Endothelial cell (in vitro differentiated cells): ENCODE measurements at regions not wholly inside any gene's neighbourhood (a gene's known extent, or its start where the extent isn't known, plus 50 kb on each side); places are given as distances from the start of the nearest gene placed in this dataset.

Experiments used
- DNase-seq: peaks from one replicate; pipeline ENCODE4 v3.0.0; 2021; ENCODE audit warnings: low spot score
- H3K27ac Mint-ChIP-seq: one replicate; pipeline ENCODE4 v1.8.0; 2021; ENCODE audit warnings: mixed read lengths, inconsistent platforms; ENCODE audit not compliant: unreplicated experiment
- H3K27me3 Mint-ChIP-seq: one replicate; pipeline ENCODE4 v1.8.0; 2021; ENCODE audit warnings: mild to moderate bottlenecking, moderate library complexity, mixed read lengths, inconsistent platforms; ENCODE audit not compliant: unreplicated experiment
- H3K36me3 Mint-ChIP-seq: one replicate; pipeline ENCODE4 v1.8.0; 2021; ENCODE audit warnings: mild to moderate bottlenecking, low read depth, mixed read lengths, inconsistent platforms; ENCODE audit not compliant: unreplicated experiment
- H3K4me1 Mint-ChIP-seq: one replicate; pipeline ENCODE4 v1.8.0; 2021; ENCODE audit warnings: mild to moderate bottlenecking, mixed read lengths, inconsistent platforms; ENCODE audit not compliant: unreplicated experiment
- H3K4me3 Mint-ChIP-seq: one replicate; pipeline ENCODE4 v1.8.0; 2021; ENCODE audit warnings: mild to moderate bottlenecking, mixed read lengths, inconsistent platforms; ENCODE audit not compliant: unreplicated experiment
- H3K9me3 Mint-ChIP-seq: one replicate; pipeline ENCODE4 v1.8.0; 2021; ENCODE audit warnings: mixed read lengths, inconsistent platforms; ENCODE audit not compliant: unreplicated experiment
- TF ChIP-seq, protein P1 (sequence below): fragments of 200-600 bp; sonication (generic); IDR thresholded peaks from one replicate; pipeline ENCODE4 v1.5.0; 2021; ENCODE audit warnings: antibody characterized with exemption; ENCODE audit not compliant: unreplicated experiment

DNA sequence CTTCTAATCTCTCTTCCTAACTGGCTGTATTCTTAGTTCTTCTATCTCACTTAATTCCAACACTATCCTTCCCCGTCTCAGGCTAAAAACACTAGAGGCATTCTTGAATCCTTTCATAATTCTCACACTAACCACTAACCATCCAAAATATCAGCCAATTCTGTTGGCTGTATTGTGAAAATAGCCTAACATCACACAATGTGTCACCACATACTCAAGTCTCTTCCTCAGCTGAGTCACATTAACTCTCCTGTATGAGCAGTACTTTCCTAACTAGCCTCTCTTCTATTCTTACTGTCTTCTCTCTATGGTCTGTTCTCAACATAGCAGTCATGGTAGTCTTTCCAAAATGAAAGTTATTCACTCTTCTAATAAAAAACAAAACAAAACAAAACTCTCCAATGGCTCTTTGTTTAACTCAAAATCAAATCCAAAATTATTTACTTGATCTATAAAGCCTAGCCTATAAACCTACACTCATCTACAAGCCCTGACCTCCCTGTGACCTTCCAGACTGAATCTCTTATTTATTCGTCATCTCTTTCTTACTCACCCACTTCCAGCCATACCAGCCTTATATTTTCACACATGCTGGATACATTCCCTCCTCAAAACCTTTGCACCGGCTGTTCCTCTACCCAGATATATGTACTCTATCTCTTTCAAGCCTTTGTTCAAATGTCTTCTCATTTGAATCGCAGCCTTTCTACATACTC, 445.9 kb downstream of the TLL1 start:
- TF ChIP-seq, protein P1, sequence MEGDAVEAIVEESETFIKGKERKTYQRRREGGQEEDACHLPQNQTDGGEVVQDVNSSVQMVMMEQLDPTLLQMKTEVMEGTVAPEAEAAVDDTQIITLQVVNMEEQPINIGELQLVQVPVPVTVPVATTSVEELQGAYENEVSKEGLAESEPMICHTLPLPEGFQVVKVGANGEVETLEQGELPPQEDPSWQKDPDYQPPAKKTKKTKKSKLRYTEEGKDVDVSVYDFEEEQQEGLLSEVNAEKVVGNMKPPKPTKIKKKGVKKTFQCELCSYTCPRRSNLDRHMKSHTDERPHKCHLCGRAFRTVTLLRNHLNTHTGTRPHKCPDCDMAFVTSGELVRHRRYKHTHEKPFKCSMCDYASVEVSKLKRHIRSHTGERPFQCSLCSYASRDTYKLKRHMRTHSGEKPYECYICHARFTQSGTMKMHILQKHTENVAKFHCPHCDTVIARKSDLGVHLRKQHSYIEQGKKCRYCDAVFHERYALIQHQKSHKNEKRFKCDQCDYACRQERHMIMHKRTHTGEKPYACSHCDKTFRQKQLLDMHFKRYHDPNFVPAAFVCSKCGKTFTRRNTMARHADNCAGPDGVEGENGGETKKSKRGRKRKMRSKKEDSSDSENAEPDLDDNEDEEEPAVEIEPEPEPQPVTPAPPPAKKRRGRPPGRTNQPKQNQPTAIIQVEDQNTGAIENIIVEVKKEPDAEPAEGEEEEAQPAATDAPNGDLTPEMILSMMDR = no peak
- DNase-seq = no peak
- Mint-ChIP-seq H3K4me3 (no peak overlapping the region), H3K27me3 (no peaks in the 10 kb centered on the region), H3K4me1 (no peaks in the 10 kb centered on the region), H3K27ac (no peak overlapping the region), H3K36me3 (no peaks in the 10 kb centered on the region), H3K9me3 (no peaks in the 10 kb centered on the region)

DNA sequence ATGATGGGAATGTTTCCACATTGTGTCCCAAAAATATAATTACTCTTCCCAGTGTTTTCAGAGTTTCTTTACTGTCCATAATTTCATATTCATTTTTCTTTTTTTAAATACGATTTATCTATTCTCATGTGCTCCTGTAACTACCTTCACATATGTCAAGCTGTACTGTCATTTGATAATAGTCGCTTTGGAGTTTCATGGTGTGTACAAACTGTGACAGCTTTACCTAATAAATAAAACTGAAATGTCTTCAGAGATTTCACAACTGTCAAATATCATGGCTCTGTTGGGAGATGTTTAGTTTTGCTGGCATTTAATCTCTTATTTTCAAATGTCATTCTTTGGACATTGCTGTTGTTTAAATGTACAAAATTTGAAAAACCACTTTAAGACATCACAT, 450.2 kb downstream of the TLL1 start:
- Mint-ChIP-seq H3K9me3 (no peaks in the 10 kb centered on the region), H3K27me3 (no peaks in the 10 kb centered on the region), H3K4me3 (no peak overlapping the region), H3K36me3 (no peaks in the 10 kb centered on the region), H3K27ac (no peak overlapping the region), H3K4me1 (no peaks in the 10 kb centered on the region)
- TF ChIP-seq, protein P1 = no peak
- DNase-seq = no peak

DNA sequence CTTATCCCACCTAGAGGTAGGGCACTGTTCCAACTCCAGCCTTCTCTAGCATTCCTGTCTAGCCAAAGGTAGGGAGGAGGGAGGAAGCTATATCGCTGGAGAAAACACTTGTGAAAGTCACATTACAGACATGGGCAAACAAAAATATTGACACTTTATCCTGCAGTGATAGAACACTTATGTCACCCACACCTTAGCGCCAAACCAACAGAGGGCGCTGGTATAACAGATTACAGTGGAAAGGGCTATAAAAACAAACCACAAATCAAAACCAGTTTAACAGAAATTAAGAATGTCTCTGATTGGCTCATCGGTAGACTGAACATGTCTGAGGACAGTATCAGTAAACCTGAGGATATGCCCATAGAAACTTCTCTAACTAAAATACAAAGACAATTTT, 451.3 kb downstream of the TLL1 start:
- no peaks in the 10 kb centered on the region for H3K4me1 Mint-ChIP-seq
- DNase-seq = peak; percentile 44
- H3K4me3 Mint-ChIP-seq = no peak overlapping the region
- no peaks in the 10 kb centered on the region for H3K9me3 Mint-ChIP-seq
- TF ChIP-seq, protein P1 = peak; percentile 50
- no peaks in the 10 kb centered on the region for H3K36me3 Mint-ChIP-seq
- no peaks in the 10 kb centered on the region for H3K27me3 Mint-ChIP-seq
- H3K27ac Mint-ChIP-seq = no peak overlapping the region

DNA sequence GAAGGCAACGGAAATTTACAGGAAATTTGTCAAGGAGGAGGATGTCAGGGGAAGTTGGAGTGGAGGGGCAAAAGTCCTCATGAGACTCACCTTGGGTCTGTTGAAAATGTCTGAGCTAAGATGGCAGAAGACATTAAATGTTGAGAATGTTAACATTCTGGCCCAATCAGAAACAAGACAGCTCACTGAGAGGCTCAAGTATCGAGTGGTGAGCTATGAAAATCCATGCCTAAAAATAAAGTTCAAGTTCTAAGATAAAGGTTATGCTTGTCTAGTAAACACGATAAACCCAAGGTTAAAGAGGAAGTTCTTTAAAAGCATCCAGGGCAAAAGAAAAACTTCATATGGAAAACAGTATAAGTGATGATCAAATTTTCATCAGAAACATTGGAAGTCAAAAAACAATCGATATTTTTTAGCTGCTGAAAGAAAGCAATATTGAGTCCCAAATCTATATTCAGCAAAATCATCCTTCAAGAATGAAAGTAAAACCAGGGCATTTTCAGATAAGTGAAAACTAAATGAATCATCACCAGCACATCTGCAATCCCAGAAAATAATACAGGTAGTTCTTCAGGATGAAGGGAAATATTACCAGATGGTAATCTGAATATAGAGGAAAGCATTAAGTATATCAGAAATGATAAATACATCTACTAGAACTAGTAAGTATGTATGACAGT, 462.4 kb downstream of the TLL1 start:
- Mint-ChIP-seq H3K27ac (no peak overlapping the region), H3K9me3 (peaks cover 11% of the 10 kb centered on the region), H3K4me3 (no peak overlapping the region), H3K27me3 (peaks cover 1% of the 10 kb centered on the region), H3K4me1 (no peaks in the 10 kb centered on the region), H3K36me3 (no peaks in the 10 kb centered on the region)
- DNase-seq = no peak
- TF ChIP-seq, protein P1 = no peak

DNA sequence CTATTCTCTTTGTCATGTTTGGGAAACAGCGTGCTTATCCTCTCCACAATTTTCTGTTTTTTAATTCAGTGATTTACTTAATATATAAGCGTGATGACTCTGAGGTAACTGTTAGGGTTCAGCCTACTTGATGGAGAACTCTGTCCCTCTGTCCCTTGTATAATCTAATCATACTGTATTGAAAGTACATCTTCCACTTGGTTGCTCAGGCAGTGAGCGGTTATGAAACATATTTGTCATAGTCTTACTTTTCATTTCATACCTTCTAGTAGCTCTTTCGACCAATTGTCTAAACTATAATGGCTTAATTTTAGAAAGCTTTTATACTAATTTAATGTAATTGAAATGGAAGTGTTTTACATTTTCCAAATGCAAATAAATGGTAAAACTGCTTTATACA, 469.0 kb downstream of the TLL1 start:
- no peak overlapping the region for H3K4me3 Mint-ChIP-seq
- H3K27me3 Mint-ChIP-seq = no peaks in the 10 kb centered on the region
- TF ChIP-seq, protein P1 = no peak
- H3K27ac Mint-ChIP-seq = no peak overlapping the region
- no peaks in the 10 kb centered on the region for H3K4me1 Mint-ChIP-seq
- H3K9me3 Mint-ChIP-seq = no peaks in the 10 kb centered on the region
- no peak for DNase-seq
- H3K36me3 Mint-ChIP-seq = no peaks in the 10 kb centered on the region
